Stimulated activated naive CD8-positive, alpha-beta T cell treated with anti-CD3 and anti-CD28 coated beads, Interleukin-15, amount 100 ng/mL, for 72 hours (primary cell): ENCODE measurements at regions not wholly inside any gene's neighbourhood (a gene's known extent, or its start where the extent isn't known, plus 50 kb on each side); places are given as distances from the start of the nearest gene placed in this dataset.
"Not testable (repeated sequence)": the region's sequence is repeated elsewhere in the genome, so short reads cannot be mapped to it uniquely, and the experiment has no call there.

Experiments used
- ATAC-seq: fragments of 150-1000 bp; cut with Tn5 transposase; 2 replicates; pipeline ENCODE4 v1.10.0; 2021; ENCODE audit warnings: mild to moderate bottlenecking, moderate library complexity
- DNase-seq, 2 donors: peaks; one replicate each; pipeline ENCODE4 v3.0.0; 2021 to 2022
- H3K27ac Mint-ChIP-seq, 2 donors: one replicate each; pipeline ENCODE4 v1.8.0; 2022; ENCODE audit warnings: mild to moderate bottlenecking in 2 of 2, mixed read lengths in 2 of 2, moderate library complexity in 2 of 2
- H3K27me3 Mint-ChIP-seq: one replicate; pipeline ENCODE4 v1.8.0; 2022; ENCODE audit warnings: mixed read lengths
- H3K4me1 Mint-ChIP-seq: one replicate; pipeline ENCODE4 v1.8.0; 2022; ENCODE audit warnings: mild to moderate bottlenecking, mixed read lengths
- H3K4me3 Mint-ChIP-seq, 2 donors: one replicate each; pipeline ENCODE4 v1.8.0; 2022; ENCODE audit warnings: mild to moderate bottlenecking in 2 of 2, mixed read lengths in 2 of 2, moderate library complexity in 1 of 2
- H3K9me3 Mint-ChIP-seq, 2 donors: one replicate each; pipeline ENCODE4 v1.8.0; 2022; ENCODE audit warnings: mixed read lengths in 2 of 2

DNA sequence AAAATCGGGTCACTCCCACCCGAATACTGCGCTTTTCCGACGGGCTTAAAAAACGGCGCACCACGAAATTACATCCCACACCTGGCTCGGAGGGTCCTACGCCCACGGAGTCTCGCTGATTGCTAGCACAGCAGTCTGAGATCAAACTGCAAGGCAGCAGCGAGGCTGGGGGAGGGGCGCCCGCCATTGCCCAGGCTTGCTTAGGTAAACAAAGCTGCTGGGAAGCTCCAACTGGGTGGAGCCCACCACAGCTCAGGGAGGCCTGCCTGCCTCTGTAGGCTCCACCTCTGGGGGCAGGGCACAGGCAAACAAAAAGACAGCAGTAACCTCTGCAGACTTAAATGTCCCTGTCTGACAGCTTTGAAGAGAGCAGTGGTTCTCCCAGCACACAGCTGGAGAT is 325.7 kb upstream of the PIK3R1 start:
- H3K27ac Mint-ChIP-seq, DNase-seq, H3K9me3 Mint-ChIP-seq, H3K4me1 Mint-ChIP-seq, H3K27me3 Mint-ChIP-seq, ATAC-seq, H3K4me3 Mint-ChIP-seq: not testable (repeated sequence)

DNA sequence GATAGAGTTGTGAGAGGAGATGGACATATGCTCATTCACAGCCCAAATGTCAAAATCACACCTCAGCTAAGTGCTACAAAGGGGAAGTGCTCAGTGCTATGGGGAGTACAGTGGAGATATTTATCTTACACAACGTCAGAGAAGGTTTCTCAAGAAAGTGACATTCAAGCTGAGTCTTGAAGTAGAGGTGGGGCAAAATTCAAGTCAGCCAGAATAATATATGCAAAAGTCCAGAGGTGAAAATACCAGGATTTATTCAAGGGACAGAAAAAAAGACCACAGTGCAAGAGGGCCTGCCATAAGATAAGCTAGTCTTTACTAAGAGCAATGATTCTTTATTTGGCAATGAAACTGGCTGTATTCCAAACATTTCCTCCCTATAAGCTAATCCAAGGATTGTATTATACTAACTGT is 327.8 kb upstream of the PIK3R1 start:
- Mint-ChIP-seq H3K4me3 (no peak overlapping the region), H3K9me3 (no peaks in the 10 kb centered on the region), H3K4me1 (no peaks in the 10 kb centered on the region), H3K27ac (no peak overlapping the region), H3K27me3 (no peaks in the 10 kb centered on the region)
- ATAC-seq = no peak
- DNase-seq = no peak

DNA sequence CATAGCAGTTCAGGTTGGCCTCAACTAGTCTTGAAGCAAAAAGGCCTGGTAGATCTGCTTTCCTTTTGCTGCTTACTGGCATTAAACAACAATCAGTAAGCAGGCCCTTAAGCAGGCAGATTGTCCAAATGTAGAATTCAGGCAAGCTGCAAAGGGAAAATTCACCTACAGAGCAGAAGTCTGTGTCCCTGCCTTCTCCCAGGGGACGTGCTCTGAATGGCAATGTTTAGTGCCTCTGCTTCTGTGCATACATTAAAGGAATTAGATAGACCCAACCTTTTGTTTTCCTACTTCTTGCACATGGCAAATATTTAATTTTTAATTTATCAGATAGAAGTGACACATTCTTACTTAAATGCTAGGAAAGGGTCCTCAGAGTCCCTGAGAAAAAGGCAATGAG is 328.8 kb upstream of the PIK3R1 start:
- H3K4me1 Mint-ChIP-seq = no peaks in the 10 kb centered on the region
- no peaks in the 10 kb centered on the region for H3K27me3 Mint-ChIP-seq
- H3K9me3 Mint-ChIP-seq = no peaks in the 10 kb centered on the region
- ATAC-seq (no peak), DNase-seq (no peak)
- no peak overlapping the region for H3K27ac Mint-ChIP-seq
- H3K4me3 Mint-ChIP-seq = no peak overlapping the region

DNA sequence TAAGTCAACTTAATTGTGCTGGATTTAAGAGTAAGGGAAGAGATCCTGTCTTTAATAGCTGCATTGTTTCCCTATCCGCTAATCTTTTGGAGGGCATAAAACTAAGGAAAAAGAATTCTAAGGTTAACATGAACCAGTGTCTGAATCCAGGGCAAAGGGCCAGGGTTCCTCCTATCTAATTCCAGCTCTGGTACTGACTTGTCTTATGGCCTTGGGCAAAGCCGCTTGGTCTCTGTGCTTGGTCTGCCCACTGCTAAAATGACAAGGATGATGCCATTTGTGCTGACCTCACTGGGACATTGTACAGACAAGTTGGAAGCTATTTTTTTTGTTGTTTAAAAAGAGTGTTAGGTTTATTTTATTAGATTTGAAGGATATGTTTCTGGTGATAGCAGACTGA is 334.7 kb upstream of the PIK3R1 start:
- no peaks in the 10 kb centered on the region for H3K27me3 Mint-ChIP-seq
- no peak overlapping the region for H3K4me3 Mint-ChIP-seq
- no peak for ATAC-seq
- H3K9me3 Mint-ChIP-seq = peaks cover 0 to 5% of the 10 kb centered on the region in 2 donors
- H3K4me1 Mint-ChIP-seq = no peaks in the 10 kb centered on the region
- no peak overlapping the region for H3K27ac Mint-ChIP-seq
- DNase-seq = no peak

DNA sequence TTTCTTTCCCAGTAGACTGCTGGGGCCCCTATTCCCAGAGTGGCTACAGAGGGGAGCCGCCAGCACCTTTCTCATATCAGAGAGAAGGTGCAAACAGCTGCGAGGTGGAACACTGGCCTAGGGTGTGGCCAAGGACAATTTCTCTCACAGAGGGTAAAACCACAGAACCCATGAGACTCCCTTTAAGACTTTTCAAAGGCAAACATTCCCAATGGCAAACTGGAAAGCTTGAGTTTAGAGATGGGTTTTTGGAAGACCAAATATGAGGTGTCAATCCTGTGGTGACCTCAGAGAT is 335.1 kb upstream of the PIK3R1 start:
- DNase-seq (no peak), ATAC-seq (no peak)
- Mint-ChIP-seq H3K4me1 (no peaks in the 10 kb centered on the region), H3K9me3 (peaks cover 0 to 6% of the 10 kb centered on the region in 2 donors), H3K27me3 (no peaks in the 10 kb centered on the region), H3K27ac (no peak overlapping the region), H3K4me3 (no peak overlapping the region)

DNA sequence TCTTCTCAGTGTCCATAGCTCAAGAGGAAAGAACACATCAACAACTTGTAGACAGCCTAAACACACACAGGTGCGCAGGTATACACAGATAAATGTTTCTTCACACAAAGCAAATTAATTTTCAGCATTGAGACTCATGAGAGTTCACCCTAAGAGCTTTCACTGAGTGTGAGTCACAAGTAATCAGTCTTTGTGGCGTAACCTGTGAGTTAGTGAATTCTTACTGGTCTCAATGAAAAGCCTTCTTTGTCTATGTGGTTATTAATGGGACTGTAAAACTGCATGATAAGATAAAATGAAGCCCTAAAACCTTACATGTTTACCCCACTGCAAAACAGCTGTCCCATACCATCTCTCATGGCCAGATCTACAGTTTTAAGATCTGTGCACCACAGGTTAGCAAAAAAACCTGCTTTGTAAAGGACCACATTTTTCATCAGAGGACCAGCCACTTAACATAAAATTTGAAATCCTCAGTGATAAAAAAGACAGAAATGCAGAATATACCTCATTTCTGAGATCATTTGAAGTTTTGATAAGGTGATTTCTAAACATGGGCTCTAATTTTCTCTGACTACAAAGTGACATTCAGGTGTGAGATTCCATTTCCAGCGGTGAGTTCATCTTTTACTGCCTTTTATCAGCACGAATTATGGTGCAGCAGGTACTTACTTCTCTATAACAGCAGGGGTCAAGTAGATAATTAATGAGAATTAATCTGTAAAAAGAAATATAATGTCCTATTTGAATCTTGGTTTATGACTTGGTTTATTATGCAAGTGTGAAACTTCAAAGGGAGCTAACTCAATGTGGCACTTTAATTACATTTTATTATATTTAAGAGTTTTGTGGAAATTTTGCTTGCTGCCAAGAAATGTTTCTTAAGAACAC is 335.7 kb upstream of the PIK3R1 start:
- Mint-ChIP-seq H3K9me3 (peaks cover 0 to 6% of the 10 kb centered on the region in 2 donors), H3K27me3 (no peaks in the 10 kb centered on the region), H3K27ac (no peak overlapping the region), H3K4me3 (no peak overlapping the region), H3K4me1 (no peaks in the 10 kb centered on the region)
- ATAC-seq (no peak), DNase-seq (no peak)

DNA sequence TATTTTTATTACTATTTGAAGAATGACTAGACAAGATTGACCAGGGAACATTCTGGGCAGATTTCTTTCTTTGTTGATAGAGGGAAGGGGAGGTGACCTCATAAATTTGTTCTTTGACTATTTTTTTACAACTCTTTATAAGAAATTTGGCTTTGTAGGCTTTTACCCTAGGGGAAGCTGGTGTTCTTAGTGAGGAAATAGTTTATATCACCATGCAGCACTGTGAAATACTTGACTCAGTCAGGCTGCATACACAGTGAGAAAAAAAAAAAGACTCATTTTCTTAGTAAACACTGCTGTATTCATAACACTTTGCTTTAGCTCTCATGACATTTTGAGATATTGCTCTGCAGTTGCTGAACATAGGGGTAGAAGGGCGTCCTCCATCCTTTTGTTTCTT is 336.6 kb upstream of the PIK3R1 start:
- no peak overlapping the region for H3K4me3 Mint-ChIP-seq
- peaks cover 0 to 6% of the 10 kb centered on the region in 2 donors for H3K9me3 Mint-ChIP-seq
- no peaks in the 10 kb centered on the region for H3K27me3 Mint-ChIP-seq
- DNase-seq (no peak), ATAC-seq (no peak)
- H3K27ac Mint-ChIP-seq = no peak overlapping the region
- no peaks in the 10 kb centered on the region for H3K4me1 Mint-ChIP-seq

DNA sequence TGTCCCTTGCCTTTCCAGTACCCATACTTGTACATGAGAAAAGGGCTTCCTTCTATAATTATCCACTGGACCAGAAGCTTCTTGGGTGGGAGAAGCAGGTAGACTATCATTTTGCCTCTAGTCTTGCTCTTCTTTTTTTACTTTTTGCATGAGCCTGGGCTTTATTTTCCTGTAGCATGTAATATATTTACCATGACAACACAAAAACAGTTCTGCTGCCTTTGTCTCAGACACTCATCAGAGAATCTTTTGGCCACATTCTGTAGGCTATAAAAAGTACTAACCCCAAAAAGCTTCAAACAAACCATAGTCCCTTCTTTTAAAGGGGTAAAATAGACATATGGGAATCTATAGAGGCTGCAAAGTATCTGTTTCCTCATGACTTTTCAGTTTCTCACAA is 339.2 kb upstream of the PIK3R1 start:
- Mint-ChIP-seq H3K27me3 (no peaks in the 10 kb centered on the region), H3K27ac (no peak overlapping the region), H3K4me1 (no peaks in the 10 kb centered on the region), H3K9me3 (peaks cover 0 to 6% of the 10 kb centered on the region in 2 donors), H3K4me3 (no peak overlapping the region)
- DNase-seq = no peak
- ATAC-seq = no peak

DNA sequence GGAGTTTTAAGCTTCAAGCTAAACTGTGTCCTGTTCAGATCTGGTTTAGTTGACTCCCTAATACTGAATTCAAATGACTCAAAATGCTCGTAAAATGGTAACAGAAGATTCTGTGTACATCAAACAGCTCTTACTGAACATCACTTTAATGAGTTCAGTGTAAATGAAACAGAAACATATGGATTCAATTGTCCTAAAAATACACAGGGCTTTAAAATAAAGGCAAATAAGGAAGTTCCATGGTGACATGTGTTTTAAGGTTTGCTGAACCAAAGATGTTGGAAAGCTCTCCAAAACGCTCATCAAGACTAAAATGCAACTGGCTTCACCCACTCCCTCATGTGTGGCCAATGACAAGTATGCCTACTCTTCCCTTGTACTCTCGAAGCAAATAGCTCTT is 340.0 kb upstream of the PIK3R1 start:
- H3K4me3 Mint-ChIP-seq = no peak overlapping the region
- no peaks in the 10 kb centered on the region for H3K27me3 Mint-ChIP-seq
- H3K9me3 Mint-ChIP-seq = peaks cover 0 to 6% of the 10 kb centered on the region in 2 donors
- ATAC-seq (no peak), DNase-seq (no peak)
- peak overlapping the region in 1 of 2 donors; percentile 55 for H3K27ac Mint-ChIP-seq
- H3K4me1 Mint-ChIP-seq = no peaks in the 10 kb centered on the region

DNA sequence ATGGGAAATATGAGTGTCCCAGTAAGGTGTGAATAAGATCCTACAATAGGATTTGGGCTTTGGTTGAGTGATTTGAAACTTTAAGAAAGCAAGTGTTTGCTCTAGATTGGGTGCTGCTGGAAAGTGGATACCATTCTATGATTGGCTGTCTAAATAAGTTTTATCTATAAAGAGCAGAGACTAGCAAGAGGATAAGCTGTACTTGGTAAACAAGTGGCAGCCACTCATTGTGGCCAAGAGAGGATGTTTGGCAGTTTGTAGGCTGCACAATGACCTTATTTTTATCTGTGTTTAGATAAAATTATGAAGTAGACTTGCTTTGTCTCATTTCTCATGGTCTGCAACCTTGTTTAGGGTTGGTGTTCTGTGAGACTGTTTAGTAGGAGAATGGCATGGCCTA is 341.6 kb upstream of the PIK3R1 start:
- H3K27ac Mint-ChIP-seq = no peak overlapping the region
- no peaks in the 10 kb centered on the region for H3K27me3 Mint-ChIP-seq
- no peaks in the 10 kb centered on the region for H3K4me1 Mint-ChIP-seq
- peaks cover 0 to 6% of the 10 kb centered on the region in 2 donors for H3K9me3 Mint-ChIP-seq
- ATAC-seq (no peak), DNase-seq (no peak)
- no peak overlapping the region for H3K4me3 Mint-ChIP-seq

DNA sequence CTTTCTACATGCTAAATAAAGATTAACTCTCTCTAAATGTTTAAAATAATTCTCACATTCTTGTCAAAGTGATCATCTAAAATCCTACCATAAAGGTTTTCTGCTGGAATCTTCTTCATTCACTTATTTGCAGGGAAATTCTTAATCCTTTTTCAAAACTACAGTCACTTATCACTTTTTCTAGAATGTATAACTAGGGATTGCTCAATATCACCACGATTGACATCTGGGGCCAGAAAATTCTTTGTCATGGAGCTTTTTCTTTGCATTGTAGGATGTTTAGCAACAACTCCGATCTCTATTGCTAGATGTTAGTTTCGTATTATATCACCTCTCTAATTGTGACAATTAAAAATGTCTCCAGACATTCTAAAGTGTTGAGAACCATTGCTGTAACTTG is 344.9 kb upstream of the PIK3R1 start:
- Mint-ChIP-seq H3K27ac (no peak overlapping the region), H3K27me3 (no peaks in the 10 kb centered on the region), H3K9me3 (no peaks in the 10 kb centered on the region), H3K4me1 (no peaks in the 10 kb centered on the region), H3K4me3 (no peak overlapping the region)
- ATAC-seq (no peak), DNase-seq (no peak)

DNA sequence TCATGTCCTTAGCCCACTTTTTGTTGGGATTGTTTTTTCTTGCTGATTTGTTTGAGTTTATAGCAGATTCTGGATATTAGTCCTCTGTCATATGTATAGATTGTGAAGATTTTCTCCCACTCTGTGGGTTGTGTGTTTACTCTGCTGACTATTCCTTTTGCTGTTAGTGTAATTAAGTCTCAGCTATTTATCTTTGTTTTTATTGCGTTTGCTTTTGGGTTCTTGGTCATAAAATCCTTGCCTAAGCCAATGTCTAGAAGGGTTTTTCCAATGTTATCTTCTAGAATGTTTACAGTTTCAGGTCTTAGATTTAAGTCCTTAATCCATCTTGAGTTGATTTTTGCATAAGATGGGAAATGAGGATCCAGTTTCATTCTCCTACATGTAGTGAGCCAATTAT is 351.2 kb upstream of the PIK3R1 start:
- H3K4me1 Mint-ChIP-seq, ATAC-seq, H3K9me3 Mint-ChIP-seq, H3K27me3 Mint-ChIP-seq, DNase-seq, H3K4me3 Mint-ChIP-seq, H3K27ac Mint-ChIP-seq: not testable (repeated sequence)

DNA sequence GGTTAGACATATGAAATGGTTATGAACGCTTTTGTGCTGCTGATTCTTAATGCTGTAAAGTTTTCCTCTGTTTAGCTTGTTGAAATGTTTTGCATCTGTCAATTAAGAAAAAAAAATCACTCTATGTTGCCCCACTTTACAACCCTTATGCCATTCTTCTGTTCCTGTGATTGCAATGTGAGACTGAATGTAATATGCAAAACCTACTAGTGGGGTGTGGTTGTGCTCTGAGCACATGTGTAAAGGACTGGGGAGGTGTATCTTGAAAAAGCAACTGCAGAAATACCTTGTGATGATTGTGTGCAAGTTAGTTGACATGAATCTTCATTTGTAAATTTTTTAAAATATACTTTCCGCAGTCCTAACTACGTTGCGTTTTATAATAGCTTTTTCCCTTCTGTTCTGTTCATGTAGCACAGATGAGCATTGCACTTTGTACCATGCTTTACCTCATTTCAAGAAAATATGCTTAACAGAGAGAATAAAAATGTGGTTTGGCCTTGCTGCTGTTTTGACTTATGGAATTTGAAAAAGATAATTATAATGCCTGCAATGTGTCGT is 357.0 kb upstream of the PIK3R1 start:
- no peaks in the 10 kb centered on the region for H3K27me3 Mint-ChIP-seq
- DNase-seq (no peak), ATAC-seq (no peak)
- no peaks in the 10 kb centered on the region for H3K4me1 Mint-ChIP-seq
- no peak overlapping the region for H3K4me3 Mint-ChIP-seq
- peak overlapping the region in 1 of 2 donors; percentile 50 for H3K27ac Mint-ChIP-seq
- H3K9me3 Mint-ChIP-seq = peaks cover 4 to 5% of the 10 kb centered on the region in 2 donors

DNA sequence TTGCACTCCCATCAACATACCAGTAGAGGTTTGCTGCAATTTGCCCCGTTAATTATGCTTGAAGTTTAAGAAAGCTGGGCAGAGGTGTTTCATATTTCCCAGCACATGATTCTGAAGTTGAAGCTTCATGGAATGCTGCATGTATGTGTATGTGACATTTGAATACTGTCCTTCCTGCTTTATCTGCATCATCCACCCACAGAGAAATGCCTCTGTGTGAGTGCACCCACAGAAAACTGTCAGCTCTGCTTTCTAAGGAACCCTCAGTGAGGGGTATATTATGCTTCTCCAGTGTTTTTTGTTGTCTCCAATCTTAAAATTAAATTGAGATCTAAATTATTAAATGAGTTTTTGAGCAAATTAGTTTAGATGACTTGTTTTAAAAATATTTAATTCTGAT is 358.1 kb upstream of the PIK3R1 start:
- no peak overlapping the region for H3K4me3 Mint-ChIP-seq
- no peaks in the 10 kb centered on the region for H3K27me3 Mint-ChIP-seq
- H3K9me3 Mint-ChIP-seq = peaks cover 5 to 8% of the 10 kb centered on the region in 2 donors
- ATAC-seq (no peak), DNase-seq (no peak)
- H3K27ac Mint-ChIP-seq = no peak overlapping the region
- no peaks in the 10 kb centered on the region for H3K4me1 Mint-ChIP-seq

DNA sequence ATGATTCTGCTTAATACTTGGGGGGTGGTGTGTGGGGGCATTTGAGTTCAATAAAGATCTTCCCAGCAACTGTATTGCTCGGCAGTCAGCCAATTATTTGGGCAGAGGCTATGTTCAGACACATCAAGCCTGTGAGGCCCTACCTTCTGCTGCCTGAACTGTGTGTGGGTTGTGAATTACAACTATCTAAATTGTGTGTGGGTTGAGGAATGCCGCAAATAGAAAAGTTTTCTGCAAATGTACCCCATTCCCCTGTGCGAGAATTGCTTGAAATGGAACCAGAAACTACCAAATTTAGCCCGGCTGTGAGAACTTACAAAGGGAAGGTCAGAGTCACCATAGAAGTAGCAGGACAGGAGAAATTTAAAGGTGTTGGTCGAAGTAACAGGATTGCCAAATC is 360.0 kb upstream of the PIK3R1 start:
- H3K27me3 Mint-ChIP-seq = no peaks in the 10 kb centered on the region
- no peak overlapping the region for H3K4me3 Mint-ChIP-seq
- H3K9me3 Mint-ChIP-seq = peaks cover 5 to 8% of the 10 kb centered on the region in 2 donors
- H3K4me1 Mint-ChIP-seq = no peaks in the 10 kb centered on the region
- no peak overlapping the region for H3K27ac Mint-ChIP-seq
- ATAC-seq = no peak
- DNase-seq = no peak

DNA sequence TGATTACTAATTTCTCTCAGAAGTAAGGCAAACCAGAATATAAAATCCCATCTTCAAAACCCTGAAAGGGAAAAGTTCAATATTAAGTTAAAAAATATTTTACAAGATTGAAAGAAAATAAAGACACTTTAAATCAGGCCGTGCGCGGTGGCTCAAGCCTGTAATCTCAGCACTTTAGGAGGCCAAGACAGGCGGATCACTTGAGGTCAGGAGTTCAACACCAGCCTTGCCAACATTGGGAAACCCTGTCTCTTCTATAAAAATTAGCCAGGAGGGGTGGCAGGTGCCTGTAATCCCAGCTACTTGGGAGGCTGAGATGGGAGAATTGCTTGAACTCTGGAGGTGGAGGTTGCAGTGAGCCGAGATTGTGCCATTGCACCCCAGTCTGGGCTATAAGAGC is 364.6 kb upstream of the PIK3R1 start:
- not testable (repeated sequence) for H3K27me3 Mint-ChIP-seq

DNA sequence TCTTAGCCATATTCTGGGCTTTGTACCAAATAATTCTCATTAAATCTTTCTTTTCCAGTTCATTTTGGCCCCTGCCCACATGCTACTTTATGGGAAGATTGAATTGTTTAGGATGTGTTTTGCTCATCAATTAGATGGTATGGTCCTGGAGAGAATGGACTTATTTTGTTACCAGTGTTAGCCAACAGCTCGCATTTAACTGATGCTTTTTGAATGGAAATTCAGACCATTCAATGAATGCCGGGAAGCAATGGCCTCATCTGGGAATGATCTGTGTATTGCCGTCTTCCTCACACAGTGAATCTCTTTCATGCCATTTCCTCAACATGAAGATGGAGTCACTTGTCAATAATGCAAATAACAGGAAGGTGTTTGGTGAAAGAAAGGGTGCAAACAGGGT is 370.6 kb upstream of the PIK3R1 start:
- no peak overlapping the region for H3K4me3 Mint-ChIP-seq
- H3K27ac Mint-ChIP-seq = no peak overlapping the region
- no peak for ATAC-seq
- no peaks in the 10 kb centered on the region for H3K9me3 Mint-ChIP-seq
- no peaks in the 10 kb centered on the region for H3K4me1 Mint-ChIP-seq
- DNase-seq = no peak
- H3K27me3 Mint-ChIP-seq = peaks cover 6% of the 10 kb centered on the region

More for the DNA sequence above, 364.6 kb upstream of the PIK3R1 start:
- DNase-seq, H3K4me1 Mint-ChIP-seq, H3K27ac Mint-ChIP-seq, H3K9me3 Mint-ChIP-seq, ATAC-seq, H3K4me3 Mint-ChIP-seq: not testable (repeated sequence)
